ENCODE measurements at regions not wholly inside any gene's neighbourhood (a gene's known extent, or its start where the extent isn't known, plus 50 kb on each side); places are given as distances from the start of the nearest gene placed in this dataset.

- H4K20me1 ChIP-seq (ENCODE audit: insufficient read depth, low read length), result no peaks in the 10 kb centered on the region
- no peak for ATAC-seq (ENCODE audit: insufficient read depth, low read depth)
- no peak for DNase-seq
- H3K27me3 ChIP-seq (ENCODE audit: insufficient read depth, low read length, poor library complexity), result no peaks in the 10 kb centered on the region
- H2AFZ ChIP-seq (ENCODE audit: low read depth, low read length), result no peak overlapping the region
- no peak overlapping the region for H3K27ac ChIP-seq (ENCODE audit: low read length)
- H3K9me3 ChIP-seq (ENCODE audit: insufficient read depth, low read length, severe bottlenecking), result no peaks in the 10 kb centered on the region
- H3K79me2 ChIP-seq (ENCODE audit: insufficient read depth, low read length), result no peaks in the 10 kb centered on the region
- H3K4me1 ChIP-seq (ENCODE audit: insufficient read depth, low read length), result no peaks in the 10 kb centered on the region
- H3K4me2 ChIP-seq (ENCODE audit: insufficient read depth, low read length), result no peak overlapping the region
- no peaks in the 10 kb centered on the region for H3K36me3 ChIP-seq (ENCODE audit: insufficient read depth, low read length)
- no peak overlapping the region for H3K4me3 ChIP-seq (ENCODE audit: low read depth in 1 of 2, low read length in 2 of 2)
- H3K9ac ChIP-seq (ENCODE audit: low read depth, low read length), result no peak overlapping the region
- TF ChIP-seq CTCF (IDR thresholded peaks at IDR 0.05; ENCODE audit: borderline replicate concordance, extremely low read depth, low read length, poor library complexity, severe bottlenecking) (no peak), EZH2 (IDR thresholded peaks at IDR 0.05; ENCODE audit: borderline replicate concordance, low read depth, low read length, severe bottlenecking) (no peak)
Observed at GRCh38 chr14:85129921-85130320, 400.0 kb upstream of the FLRT2 start.

GRCh38 chr14:85131226-85131922, 398.6 kb upstream of the FLRT2 start:
- Histone ChIP-seq H2AFZ (ENCODE audit: low read depth, low read length) (no peak overlapping the region), H3K27ac (ENCODE audit: low read length) (no peak overlapping the region), H3K9me3 (ENCODE audit: insufficient read depth, low read length, severe bottlenecking) (no peaks in the 10 kb centered on the region), H3K79me2 (ENCODE audit: insufficient read depth, low read length) (no peaks in the 10 kb centered on the region), H3K4me3 (ENCODE audit: low read depth in 1 of 2, low read length in 2 of 2) (no peak overlapping the region), H3K4me2 (ENCODE audit: insufficient read depth, low read length) (no peak overlapping the region), H3K27me3 (ENCODE audit: insufficient read depth, low read length, poor library complexity) (no peaks in the 10 kb centered on the region), H3K9ac (ENCODE audit: low read depth, low read length) (no peak overlapping the region), H4K20me1 (ENCODE audit: insufficient read depth, low read length) (no peaks in the 10 kb centered on the region), H3K36me3 (ENCODE audit: insufficient read depth, low read length) (no peaks in the 10 kb centered on the region), H3K4me1 (ENCODE audit: insufficient read depth, low read length) (no peaks in the 10 kb centered on the region)
- ATAC-seq (ENCODE audit: insufficient read depth, low read depth) (no peak), DNase-seq (no peak)
- no peak for TF ChIP-seq EZH2 (IDR thresholded peaks at IDR 0.05; ENCODE audit: borderline replicate concordance, low read depth, low read length, severe bottlenecking)
- no peak for TF ChIP-seq CTCF (IDR thresholded peaks at IDR 0.05; ENCODE audit: borderline replicate concordance, extremely low read depth, low read length, poor library complexity, severe bottlenecking)

GRCh38 chr14:85142982-85143381, 387.0 kb upstream of the FLRT2 start:
- H3K4me2 ChIP-seq (ENCODE audit: insufficient read depth, low read length), result no peak overlapping the region
- H2AFZ ChIP-seq (ENCODE audit: low read depth, low read length), result no peak overlapping the region
- DNase-seq (no peak), ATAC-seq (ENCODE audit: insufficient read depth, low read depth) (peak; percentile 75)
- no peak for TF ChIP-seq CTCF (IDR thresholded peaks at IDR 0.05; ENCODE audit: borderline replicate concordance, extremely low read depth, low read length, poor library complexity, severe bottlenecking)
- no peak for TF ChIP-seq EZH2 (IDR thresholded peaks at IDR 0.05; ENCODE audit: borderline replicate concordance, low read depth, low read length, severe bottlenecking)
- no peak overlapping the region for H3K27ac ChIP-seq (ENCODE audit: low read length)
- H3K4me3 ChIP-seq (ENCODE audit: low read depth in 1 of 2, low read length in 2 of 2), result no peak overlapping the region
- no peaks in the 10 kb centered on the region for H3K27me3 ChIP-seq (ENCODE audit: insufficient read depth, low read length, poor library complexity)
- no peaks in the 10 kb centered on the region for H3K9me3 ChIP-seq (ENCODE audit: insufficient read depth, low read length, severe bottlenecking)
- H3K79me2 ChIP-seq (ENCODE audit: insufficient read depth, low read length), result no peaks in the 10 kb centered on the region
- no peaks in the 10 kb centered on the region for H3K36me3 ChIP-seq (ENCODE audit: insufficient read depth, low read length)
- H3K4me1 ChIP-seq (ENCODE audit: insufficient read depth, low read length), result no peaks in the 10 kb centered on the region
- no peaks in the 10 kb centered on the region for H4K20me1 ChIP-seq (ENCODE audit: insufficient read depth, low read length)
- H3K9ac ChIP-seq (ENCODE audit: low read depth, low read length), result no peak overlapping the region

All from DND-41 (cell line).